ENCODE measurements at regions not wholly inside any gene's neighbourhood (a gene's known extent, or its start where the extent isn't known, plus 50 kb on each side); places are given as distances from the start of the nearest gene placed in this dataset.

DNA sequence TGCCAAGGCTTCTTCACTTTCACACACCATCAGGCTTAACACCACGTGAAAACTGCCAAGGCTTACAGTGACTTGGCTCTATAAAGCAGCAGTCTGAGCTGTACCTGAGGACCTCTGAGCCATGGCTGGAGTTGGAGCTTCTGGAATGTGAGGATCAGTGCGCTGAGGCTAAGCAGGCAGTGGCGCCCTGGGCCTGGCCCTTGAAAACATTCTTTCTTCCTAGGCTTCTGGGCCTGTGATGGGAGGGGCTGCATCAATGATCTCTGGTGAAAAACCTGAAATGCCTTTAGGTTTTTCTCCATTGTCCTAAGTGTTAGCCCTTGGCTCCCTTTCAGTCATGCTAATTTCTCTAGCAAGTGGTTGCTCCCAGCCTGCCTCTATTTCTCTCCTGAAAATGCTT is 192.5 kb upstream of the PCDH20 start:
- TF ChIP-seq, protein P1, sequence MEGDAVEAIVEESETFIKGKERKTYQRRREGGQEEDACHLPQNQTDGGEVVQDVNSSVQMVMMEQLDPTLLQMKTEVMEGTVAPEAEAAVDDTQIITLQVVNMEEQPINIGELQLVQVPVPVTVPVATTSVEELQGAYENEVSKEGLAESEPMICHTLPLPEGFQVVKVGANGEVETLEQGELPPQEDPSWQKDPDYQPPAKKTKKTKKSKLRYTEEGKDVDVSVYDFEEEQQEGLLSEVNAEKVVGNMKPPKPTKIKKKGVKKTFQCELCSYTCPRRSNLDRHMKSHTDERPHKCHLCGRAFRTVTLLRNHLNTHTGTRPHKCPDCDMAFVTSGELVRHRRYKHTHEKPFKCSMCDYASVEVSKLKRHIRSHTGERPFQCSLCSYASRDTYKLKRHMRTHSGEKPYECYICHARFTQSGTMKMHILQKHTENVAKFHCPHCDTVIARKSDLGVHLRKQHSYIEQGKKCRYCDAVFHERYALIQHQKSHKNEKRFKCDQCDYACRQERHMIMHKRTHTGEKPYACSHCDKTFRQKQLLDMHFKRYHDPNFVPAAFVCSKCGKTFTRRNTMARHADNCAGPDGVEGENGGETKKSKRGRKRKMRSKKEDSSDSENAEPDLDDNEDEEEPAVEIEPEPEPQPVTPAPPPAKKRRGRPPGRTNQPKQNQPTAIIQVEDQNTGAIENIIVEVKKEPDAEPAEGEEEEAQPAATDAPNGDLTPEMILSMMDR (IDR thresholded peaks at IDR 0.05 in 2 of 3, conservative IDR thresholded peaks at IDR 0.05 in 1 of 3; ENCODE audit: borderline replicate concordance in 1 of 3, insufficient read depth in 1 of 3, low read depth in 2 of 3, low read length in 2 of 3) = no peak
- TF ChIP-seq CEBPB (IDR thresholded peaks at IDR 0.05; ENCODE audit: low read depth) = no peak
- no peak for TF ChIP-seq POLR2A (IDR thresholded peaks at IDR 0.05; ENCODE audit: borderline replicate concordance, extremely low read depth, insufficient read depth, insufficient read length)
- TF ChIP-seq JUND (IDR thresholded peaks at IDR 0.05) = no peak
- TF ChIP-seq EZH2 (IDR thresholded peaks at IDR 0.05) = no peak
- no peak for TF ChIP-seq SP1 (IDR thresholded peaks at IDR 0.05; ENCODE audit: low read depth)
- TF ChIP-seq POLR2AphosphoS5 (IDR thresholded peaks at IDR 0.05; ENCODE audit: low read depth, low read length) = no peak
- TF ChIP-seq, protein P2, sequence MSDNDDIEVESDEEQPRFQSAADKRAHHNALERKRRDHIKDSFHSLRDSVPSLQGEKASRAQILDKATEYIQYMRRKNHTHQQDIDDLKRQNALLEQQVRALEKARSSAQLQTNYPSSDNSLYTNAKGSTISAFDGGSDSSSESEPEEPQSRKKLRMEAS (IDR thresholded peaks at IDR 0.05) = no peak
- TF ChIP-seq YY1 (IDR thresholded peaks at IDR 0.05; ENCODE audit: extremely low read depth, insufficient replicate concordance, low read depth, low read length) = no peak
- no peak for TF ChIP-seq SIN3A (IDR thresholded peaks at IDR 0.05; ENCODE audit: low read depth)

Measured in HCT116 (cell line).